ENCODE measurements at regions not wholly inside any gene's neighbourhood (a gene's known extent, or its start where the extent isn't known, plus 50 kb on each side); places are given as distances from the start of the nearest gene placed in this dataset.

GRCh38 chr18:14964406-14964805, 216.4 kb downstream of the ANKRD30B start:
- TF ChIP-seq CTCF (conservative IDR thresholded peaks at IDR 0.05 in 1 of 2, IDR thresholded peaks at IDR 0.05 in 1 of 2; ENCODE audit: low read depth in 1 of 2, low read length in 2 of 2) (no peak), EZH2 (IDR thresholded peaks at IDR 0.05; ENCODE audit: low read length, missing control alignments) (no peak)

Data from fibroblast of lung (primary cell).